ENCODE measurements at regions not wholly inside any gene's neighbourhood (a gene's known extent, or its start where the extent isn't known, plus 50 kb on each side); places are given as distances from the start of the nearest gene placed in this dataset.

DNA sequence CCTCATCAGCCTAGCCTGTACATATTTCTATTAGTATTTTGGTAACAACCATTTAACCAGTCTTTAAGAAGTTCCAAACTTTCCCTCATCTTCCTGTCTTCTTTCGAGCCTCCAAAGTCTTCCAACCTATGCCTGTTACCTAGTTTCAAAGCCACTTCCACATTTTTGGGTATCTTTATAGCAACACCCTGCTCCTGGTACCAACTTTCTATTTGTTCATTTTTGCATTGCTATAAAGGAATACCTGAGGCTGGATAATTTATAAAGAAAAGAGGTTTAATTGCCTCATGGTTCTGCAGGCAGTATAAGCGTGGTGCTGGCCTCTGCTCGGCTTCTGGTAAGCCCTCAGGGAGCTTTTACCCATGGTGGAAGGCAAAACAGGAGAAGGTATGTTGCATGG is 578.8 kb upstream of the AUTS2 start:
- no peak overlapping the region for H2AK5ac ChIP-seq (ENCODE audit: low read depth, low read length)
- intact Hi-C loops (cut with micrococcal nuclease), result no loop called here
- H3K27ac ChIP-seq (ENCODE audit: insufficient read depth, low read length), result no peak overlapping the region
- no peak overlapping the region for H2AK9ac ChIP-seq (replicated peaks; ENCODE audit: low read depth, low read length, poor library complexity)
- WGBS, 2 experiments (ENCODE audit: extremely low coverage in 2 of 2, insufficient read length in 1 of 2), result 50% methylated on average over 2 of the region's 3 CpGs; no CpG with 5 or more reads in 1 of the 2 experiments
- ChIA-PET POLR2A (ENCODE audit: unreplicated experiment) (no interaction called here), CTCF (no interaction called here)
- BruUV-seq (replicated peaks), result no TSS peak
- H3K23ac ChIP-seq (ENCODE audit: low read depth, low read length), result no peak overlapping the region
- H2BK120ac ChIP-seq (ENCODE audit: low read depth, low read length), result no peak overlapping the region
- H3K4me1 ChIP-seq (ENCODE audit: control insufficient read depth, insufficient read depth, low read length), result no peaks in the 10 kb centered on the region
- H4K91ac ChIP-seq (ENCODE audit: insufficient read depth, low read depth, low read length), result no peak overlapping the region
- no peak overlapping the region for H4K5ac ChIP-seq (ENCODE audit: low read depth, low read length)
- H3K27me3 ChIP-seq (ENCODE audit: control insufficient read depth, insufficient read depth, low read length), result no peaks in the 10 kb centered on the region
- H3K4me2 ChIP-seq (ENCODE audit: low read depth, low read length), result no peak overlapping the region
- no peaks in the 10 kb centered on the region for H3K36me3 ChIP-seq (ENCODE audit: control insufficient read depth, insufficient read depth, low read length)
- in situ Hi-C loops (cut with MboI; ENCODE audit: low sequenced_read_pairs), result no loop called here
- TF ChIP-seq NFE2L2 (IDR thresholded peaks at IDR 0.05; ENCODE audit: low read depth, low read length) (no peak), FOS (IDR thresholded peaks at IDR 0.05; ENCODE audit: low read depth, low read length) (no peak), RAD21 (IDR thresholded peaks at IDR 0.05; ENCODE audit: low read length) (no peak), BHLHE40 (IDR thresholded peaks at IDR 0.05; ENCODE audit: low read depth, low read length) (no peak), MXI1 (IDR thresholded peaks at IDR 0.05; ENCODE audit: borderline replicate concordance, low read depth, low read length) (no peak), RCOR1 (IDR thresholded peaks at IDR 0.05; ENCODE audit: insufficient replicate concordance, low read length) (no peak), SMC3 (IDR thresholded peaks at IDR 0.05; ENCODE audit: low read depth, low read length) (no peak), CEBPB (IDR thresholded peaks at IDR 0.05; ENCODE audit: low read depth, low read length) (no peak), POLR2A (IDR thresholded peaks at IDR 0.05; ENCODE audit: low read depth, low read length) (no peak), RFX5 (IDR thresholded peaks at IDR 0.05; ENCODE audit: low read depth, low read length) (no peak), CHD1 (IDR thresholded peaks at IDR 0.05; ENCODE audit: low read depth, low read length) (no peak), MAFK (IDR thresholded peaks at IDR 0.05; ENCODE audit: low read depth, low read length) (no peak), MAZ (IDR thresholded peaks at IDR 0.05; ENCODE audit: borderline replicate concordance, low read depth, low read length) (no peak)
- TF ChIP-seq, protein P1, sequence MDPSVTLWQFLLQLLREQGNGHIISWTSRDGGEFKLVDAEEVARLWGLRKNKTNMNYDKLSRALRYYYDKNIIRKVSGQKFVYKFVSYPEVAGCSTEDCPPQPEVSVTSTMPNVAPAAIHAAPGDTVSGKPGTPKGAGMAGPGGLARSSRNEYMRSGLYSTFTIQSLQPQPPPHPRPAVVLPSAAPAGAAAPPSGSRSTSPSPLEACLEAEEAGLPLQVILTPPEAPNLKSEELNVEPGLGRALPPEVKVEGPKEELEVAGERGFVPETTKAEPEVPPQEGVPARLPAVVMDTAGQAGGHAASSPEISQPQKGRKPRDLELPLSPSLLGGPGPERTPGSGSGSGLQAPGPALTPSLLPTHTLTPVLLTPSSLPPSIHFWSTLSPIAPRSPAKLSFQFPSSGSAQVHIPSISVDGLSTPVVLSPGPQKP (IDR thresholded peaks at IDR 0.05; ENCODE audit: borderline replicate concordance, low read depth, low read length), result no peak
- TF ChIP-seq, protein P2, sequence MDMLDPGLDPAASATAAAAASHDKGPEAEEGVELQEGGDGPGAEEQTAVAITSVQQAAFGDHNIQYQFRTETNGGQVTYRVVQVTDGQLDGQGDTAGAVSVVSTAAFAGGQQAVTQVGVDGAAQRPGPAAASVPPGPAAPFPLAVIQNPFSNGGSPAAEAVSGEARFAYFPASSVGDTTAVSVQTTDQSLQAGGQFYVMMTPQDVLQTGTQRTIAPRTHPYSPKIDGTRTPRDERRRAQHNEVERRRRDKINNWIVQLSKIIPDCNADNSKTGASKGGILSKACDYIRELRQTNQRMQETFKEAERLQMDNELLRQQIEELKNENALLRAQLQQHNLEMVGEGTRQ (IDR thresholded peaks at IDR 0.05; ENCODE audit: low read depth, low read length), result no peak
- TF ChIP-seq, protein P3, sequence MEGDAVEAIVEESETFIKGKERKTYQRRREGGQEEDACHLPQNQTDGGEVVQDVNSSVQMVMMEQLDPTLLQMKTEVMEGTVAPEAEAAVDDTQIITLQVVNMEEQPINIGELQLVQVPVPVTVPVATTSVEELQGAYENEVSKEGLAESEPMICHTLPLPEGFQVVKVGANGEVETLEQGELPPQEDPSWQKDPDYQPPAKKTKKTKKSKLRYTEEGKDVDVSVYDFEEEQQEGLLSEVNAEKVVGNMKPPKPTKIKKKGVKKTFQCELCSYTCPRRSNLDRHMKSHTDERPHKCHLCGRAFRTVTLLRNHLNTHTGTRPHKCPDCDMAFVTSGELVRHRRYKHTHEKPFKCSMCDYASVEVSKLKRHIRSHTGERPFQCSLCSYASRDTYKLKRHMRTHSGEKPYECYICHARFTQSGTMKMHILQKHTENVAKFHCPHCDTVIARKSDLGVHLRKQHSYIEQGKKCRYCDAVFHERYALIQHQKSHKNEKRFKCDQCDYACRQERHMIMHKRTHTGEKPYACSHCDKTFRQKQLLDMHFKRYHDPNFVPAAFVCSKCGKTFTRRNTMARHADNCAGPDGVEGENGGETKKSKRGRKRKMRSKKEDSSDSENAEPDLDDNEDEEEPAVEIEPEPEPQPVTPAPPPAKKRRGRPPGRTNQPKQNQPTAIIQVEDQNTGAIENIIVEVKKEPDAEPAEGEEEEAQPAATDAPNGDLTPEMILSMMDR (conservative IDR thresholded peaks at IDR 0.05; ENCODE audit: low read depth, low read length), result no peak
- no peaks in the 10 kb centered on the region for H3K79me1 ChIP-seq (ENCODE audit: low read depth in 1 of 2, low read length in 2 of 2)
- no peak for DNase-seq
- no peak overlapping the region for H4K8ac ChIP-seq (ENCODE audit: low read depth in 2 of 2, low read length in 2 of 2)
- no peaks in the 10 kb centered on the region for H4K20me1 ChIP-seq (ENCODE audit: insufficient read depth, low read length)
- H3K9me1 ChIP-seq (ENCODE audit: insufficient read depth, low read length), result no peaks in the 10 kb centered on the region
- H3K9ac ChIP-seq (ENCODE audit: low read depth, low read length), result no peak overlapping the region
- no peak overlapping the region for H3K56ac ChIP-seq (ENCODE audit: extremely low read depth, insufficient read depth, low read length)
- no peak overlapping the region for H2BK15ac ChIP-seq (ENCODE audit: low read depth, low read length)
- H2BK5ac ChIP-seq (ENCODE audit: low read depth, low read length, poor library complexity, severe bottlenecking), result no peak overlapping the region
- peaks cover 8% of the 10 kb centered on the region; the same call in 1 of the 2 replicates for H3K9me3 ChIP-seq (ENCODE audit: control insufficient read depth, insufficient read depth, low read length)
- no peak for ATAC-seq (ENCODE audit: low read depth)
- H3K14ac ChIP-seq (replicated peaks; ENCODE audit: low read depth, low read length), result no peak overlapping the region
- H3K4ac ChIP-seq (ENCODE audit: low read depth, low read length), result no peak overlapping the region
- H2BK20ac ChIP-seq (ENCODE audit: low read depth, low read length), result no peak overlapping the region
- no peak overlapping the region for H3K4me3 ChIP-seq (ENCODE audit: insufficient read depth, low read depth, low read length)
- dilution Hi-C loops (cut with HindIII; ENCODE audit: low sequenced_read_pairs, unreplicated experiment), result no loop called here
- H2AFZ ChIP-seq (replicated peaks; ENCODE audit: low read length, poor library complexity), result no peak overlapping the region
- H3K18ac ChIP-seq (ENCODE audit: low read depth, low read length), result no peak overlapping the region

Data from IMR-90 (cell line).